GM18858 (cell line): ENCODE measurements at regions not wholly inside any gene's neighbourhood (a gene's known extent, or its start where the extent isn't known, plus 50 kb on each side); places are given as distances from the start of the nearest gene placed in this dataset.
"Not testable (repeated sequence)": the region's sequence is repeated elsewhere in the genome, so short reads cannot be mapped to it uniquely, and the experiment has no call there.

Source experiments
- ATAC-seq: cut with Tn5 transposase; IDR thresholded peaks from one replicate; pipeline ENCODE4 v1.9.1; 2021; ENCODE audit not compliant: unreplicated experiment

GRCh38 chr4:160286051-160286450 lies 1183.2 kb downstream of the RAPGEF2 start:
- no peak for ATAC-seq

- ATAC-seq = no peak
Measured at GRCh38 chr4:160296476-160296875, 1193.6 kb downstream of the RAPGEF2 start.

- ATAC-seq = no peak
Measured at GRCh38 chr4:160299177-160299576, 1196.3 kb downstream of the RAPGEF2 start.

- ATAC-seq = no peak
Measured at GRCh38 chr4:160299608-160300007, 1196.7 kb downstream of the RAPGEF2 start.

- no peak for ATAC-seq
Measured at GRCh38 chr4:160316036-160316435, 1213.2 kb downstream of the RAPGEF2 start.

- no peak for ATAC-seq
Measured at GRCh38 chr4:160318567-160319220, 1215.8 kb downstream of the RAPGEF2 start.

GRCh38 chr4:160319221-160319867 lies 1216.5 kb downstream of the RAPGEF2 start:
- no peak for ATAC-seq

GRCh38 chr4:160319868-160320260 lies 1217.0 kb downstream of the RAPGEF2 start:
- ATAC-seq = no peak

- no peak for ATAC-seq
Measured at GRCh38 chr4:160326110-160326509, 1223.2 kb downstream of the RAPGEF2 start.

GRCh38 chr4:160347197-160347596 lies 1244.3 kb downstream of the RAPGEF2 start:
- no peak for ATAC-seq

GRCh38 chr4:160350944-160351343 lies 1248.1 kb downstream of the RAPGEF2 start:
- no peak for ATAC-seq

- no peak for ATAC-seq
Measured at GRCh38 chr4:160352637-160353036, 1249.8 kb downstream of the RAPGEF2 start.

- ATAC-seq = no peak
Measured at GRCh38 chr4:160353548-160353947, 1250.7 kb downstream of the RAPGEF2 start.

- ATAC-seq = no peak
Measured at GRCh38 chr4:160362478-160362877, 1259.6 kb downstream of the RAPGEF2 start.

- ATAC-seq = no peak
Measured at GRCh38 chr4:160364217-160364616, 1261.3 kb downstream of the RAPGEF2 start.

GRCh38 chr4:160364665-160365064 lies 1261.8 kb downstream of the RAPGEF2 start:
- ATAC-seq = not testable (repeated sequence)

- ATAC-seq = not testable (repeated sequence)
Measured at GRCh38 chr4:160365383-160365782, 1262.5 kb downstream of the RAPGEF2 start.

- ATAC-seq = no peak
Measured at GRCh38 chr4:160370046-160370445, 1267.2 kb downstream of the RAPGEF2 start.

GRCh38 chr4:160371446-160371845 lies 1268.6 kb downstream of the RAPGEF2 start:
- no peak for ATAC-seq

- ATAC-seq = no peak
Measured at GRCh38 chr4:160372390-160372789, 1269.5 kb downstream of the RAPGEF2 start.

GRCh38 chr4:160373911-160374310 lies 1271.0 kb downstream of the RAPGEF2 start:
- ATAC-seq = no peak

GRCh38 chr4:160375772-160376452 lies 1273.0 kb downstream of the RAPGEF2 start:
- no peak for ATAC-seq
